IMR-90 (cell line): ENCODE measurements at regions not wholly inside any gene's neighbourhood (a gene's known extent, or its start where the extent isn't known, plus 50 kb on each side); places are given as distances from the start of the nearest gene placed in this dataset.

Source experiments
- ATAC-seq: fragments of 200-7000 bp; cut with Tn5 transposase; 2 replicates; pipeline ENCODE4 v1.9.1; 2020; ENCODE audit warnings: low read depth, mild to moderate bottlenecking, moderate library complexity
- BruUV-seq: library from RNA; stranded (reverse); fragments of 400-500 nt; replicated peaks from 2 replicates; lab custom pipeline; 2021; lab: Mats Ljungman, UMichigan
- CTCF ChIA-PET: fragments of 300-600 bp; formaldehyde crosslinking; extraction: SDS; loops from one replicate; lab custom pipeline; 2021; ENCODE audit warnings: antibody characterized with exemption; lab: Yijun Ruan, JAX
- POLR2A ChIA-PET: fragments of 300-600 bp; sonication (Branson Sonifier 250); formaldehyde crosslinking; loops from one replicate; lab custom pipeline; 2022; ENCODE audit warnings: antibody characterized with exemption; ENCODE audit not compliant: unreplicated experiment; lab: Charles Lee
- DNase-seq: peaks from one replicate; pipeline ENCODE4 v3.0.0; 2013
- H2AFZ ChIP-seq: replicated peaks from 2 replicates; pipeline ENCODE3; 2013; ENCODE audit warnings: low read length, mild to moderate bottlenecking; ENCODE audit not compliant: poor library complexity
- H2AK5ac ChIP-seq: 2 replicates; pipeline ENCODE4 v1.6.1; 2013; ENCODE audit warnings: low read depth, low read length, inconsistent platforms
- H2AK9ac ChIP-seq: replicated peaks from 2 replicates; pipeline ENCODE3; 2013; ENCODE audit warnings: mild to moderate bottlenecking, low read depth, low read length, moderate library complexity; ENCODE audit not compliant: poor library complexity
- H2BK120ac ChIP-seq: 2 replicates; pipeline ENCODE4 v1.6.1; 2013; ENCODE audit warnings: low read depth, low read length, inconsistent platforms
- H2BK15ac ChIP-seq: 3 replicates; pipeline ENCODE4 v1.6.1; 2013; ENCODE audit warnings: low read depth, low read length, inconsistent platforms
- H2BK20ac ChIP-seq: 2 replicates; pipeline ENCODE4 v1.6.1; 2013; ENCODE audit warnings: low read depth, mild to moderate bottlenecking, inconsistent platforms, low read length, moderate library complexity
- H2BK5ac ChIP-seq: 2 replicates; pipeline ENCODE4 v1.6.1; 2013; ENCODE audit warnings: mild to moderate bottlenecking, low read depth, low read length, inconsistent platforms; ENCODE audit not compliant: poor library complexity, severe bottlenecking
- H3K14ac ChIP-seq: replicated peaks from 2 replicates; pipeline ENCODE4 v1.6.1; 2013; ENCODE audit warnings: low read depth, low read length, inconsistent platforms
- H3K18ac ChIP-seq: 2 replicates; pipeline ENCODE4 v1.6.1; 2013; ENCODE audit warnings: low read depth, low read length, control low read depth
- H3K23ac ChIP-seq: 2 replicates; pipeline ENCODE4 v1.6.1; 2013; ENCODE audit warnings: low read depth, low read length, inconsistent platforms
- H3K27ac ChIP-seq: 2 replicates; pipeline ENCODE4 v1.5.1; 2013; ENCODE audit warnings: mild to moderate bottlenecking, control low read depth, low read length; ENCODE audit not compliant: insufficient read depth
- H3K27me3 ChIP-seq: 2 replicates; pipeline ENCODE4 v1.6.1; 2013; ENCODE audit warnings: low read length; ENCODE audit not compliant: control insufficient read depth, insufficient read depth
- H3K36me3 ChIP-seq: 2 replicates; pipeline ENCODE4 v1.6.1; 2013; ENCODE audit warnings: low read length, mixed read lengths; ENCODE audit not compliant: control insufficient read depth, insufficient read depth
- H3K4ac ChIP-seq: 2 replicates; pipeline ENCODE4 v1.6.1; 2013; ENCODE audit warnings: low read depth, low read length, inconsistent platforms
- H3K4me1 ChIP-seq: 2 replicates; pipeline ENCODE4 v1.6.1; 2013; ENCODE audit warnings: low read length, mixed read lengths; ENCODE audit not compliant: control insufficient read depth, insufficient read depth
- H3K4me2 ChIP-seq: 2 replicates; pipeline ENCODE4 v1.6.1; 2013; ENCODE audit warnings: low read depth, mild to moderate bottlenecking, control low read depth, low read length, moderate library complexity
- H3K4me3 ChIP-seq: 2 replicates; pipeline ENCODE4 v1.5.1; 2013; ENCODE audit warnings: low read depth, mild to moderate bottlenecking, control low read depth, low read length, moderate library complexity; ENCODE audit not compliant: insufficient read depth
- H3K56ac ChIP-seq: 2 replicates; pipeline ENCODE4 v1.6.1; 2013; ENCODE audit warnings: low read length, inconsistent platforms; ENCODE audit not compliant: insufficient read depth; ENCODE audit errors: extremely low read depth
- H3K79me1 ChIP-seq, 2 experiments: 2 replicates each; pipeline ENCODE4 v1.6.1; 2013; ENCODE audit warnings: low read length in 2 of 2, inconsistent platforms in 1 of 2, low read depth in 1 of 2
- H3K9ac ChIP-seq: 2 replicates; pipeline ENCODE4 v1.6.1; 2013; ENCODE audit warnings: low read depth, low read length, control low read depth
- H3K9me1 ChIP-seq: 2 replicates; pipeline ENCODE4 v1.6.1; 2013; ENCODE audit warnings: low read length, inconsistent platforms; ENCODE audit not compliant: insufficient read depth
- H3K9me3 ChIP-seq: 2 replicates; pipeline ENCODE4 v1.6.1; 2013; ENCODE audit warnings: low read length; ENCODE audit not compliant: control insufficient read depth, insufficient read depth
- H4K20me1 ChIP-seq: 2 replicates; pipeline ENCODE4 v1.6.1; 2013; ENCODE audit warnings: low read length, inconsistent platforms; ENCODE audit not compliant: insufficient read depth
- H4K5ac ChIP-seq: 2 replicates; pipeline ENCODE4 v1.6.1; 2013; ENCODE audit warnings: mild to moderate bottlenecking, low read depth, low read length, control low read depth
- H4K8ac ChIP-seq, 2 experiments: 2 replicates each; pipeline ENCODE4 v1.6.1; 2013; ENCODE audit warnings: low read depth in 2 of 2, low read length in 2 of 2, control low read depth in 1 of 2, inconsistent platforms in 1 of 2
- H4K91ac ChIP-seq: 2 replicates; pipeline ENCODE4 v1.6.1; 2013; ENCODE audit warnings: low read depth, low read length, inconsistent platforms; ENCODE audit not compliant: insufficient read depth
- MXI1 ChIP-seq: IDR thresholded peaks from 2 replicates; pipeline ENCODE4 v1.6.1; 2012; ENCODE audit warnings: low read depth, mild to moderate bottlenecking, low read length, moderate library complexity, borderline replicate concordance
- WGBS, 2 experiments: methylation state at CpG; one replicate each; pipeline versions ENCODE4 v1.1.5 to v1.1.7; 2013; ENCODE audit warnings: missing lambda C conversion rate in 2 of 2; ENCODE audit not compliant: insufficient read length in 1 of 2; ENCODE audit errors: extremely low coverage in 2 of 2; 5-methylcytosine and 5-hydroxymethylcytosine counted together
- dilution Hi-C: fragments of 300-500 bp; cut with HindIII; formaldehyde crosslinking; loops from one replicate; pipeline ENCODE4 v1.14.3; 2018; ENCODE audit warnings: low sequenced_read_pairs; ENCODE audit not compliant: unreplicated experiment
- in situ Hi-C: fragments of 300-500 bp; cut with MboI; formaldehyde crosslinking; loops from 3 replicates; pipeline ENCODE4 v1.14.3; 2019; ENCODE audit warnings: low sequenced_read_pairs, inconsistent platforms, mixed read lengths
- intact Hi-C: fragments of 100-400 bp; cut with micrococcal nuclease; formaldehyde crosslinking; loops from 2 replicates; pipeline ENCODE4 v1.10.0; 2022
- TF ChIP-seq, protein P1 (sequence below): fragments of 150-350 bp; IDR thresholded peaks from 2 replicates; pipeline ENCODE4 v1.6.1; 2017; ENCODE audit warnings: mild to moderate bottlenecking, antibody characterized with exemption, low read length, low read depth

DNA sequence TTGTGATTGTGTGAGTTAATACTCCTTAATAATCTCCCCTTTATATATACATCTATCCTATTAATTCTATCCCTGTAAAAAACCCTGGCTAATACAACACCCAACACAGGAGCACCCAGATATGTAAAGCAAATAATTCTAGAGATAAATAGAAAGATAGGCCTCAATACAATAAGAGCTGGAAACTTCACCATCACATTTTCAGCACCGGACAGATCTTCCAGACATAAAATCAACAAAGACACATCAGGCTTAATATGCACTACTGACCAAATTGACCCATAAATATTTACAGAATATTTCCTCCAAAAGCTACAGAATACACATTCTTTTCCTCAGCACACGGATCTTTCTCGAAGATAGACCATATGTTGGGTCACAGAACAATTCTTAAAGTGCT, 71.0 kb upstream of the ST8SIA4 start:
- Histone ChIP-seq H3K9me1 (no peaks in the 10 kb centered on the region), H3K4me3 (no peak overlapping the region), H2BK120ac (no peak overlapping the region), H3K79me1 (no peaks in the 10 kb centered on the region), H2BK15ac (no peak overlapping the region), H3K9me3 (no peaks in the 10 kb centered on the region), H3K14ac (no peak overlapping the region), H4K8ac (no peak overlapping the region), H4K5ac (no peak overlapping the region), H3K18ac (no peak overlapping the region), H3K27me3 (no peaks in the 10 kb centered on the region), H3K4me1 (no peaks in the 10 kb centered on the region), H3K56ac (no peak overlapping the region), H3K36me3 (no peaks in the 10 kb centered on the region), H2AK5ac (no peak overlapping the region), H2AK9ac (no peak overlapping the region), H2BK5ac (no peak overlapping the region), H4K20me1 (no peaks in the 10 kb centered on the region), H2AFZ (no peak overlapping the region), H3K4me2 (no peak overlapping the region), H3K27ac (no peak overlapping the region), H3K23ac (no peak overlapping the region), H3K4ac (no peak overlapping the region), H4K91ac (no peak overlapping the region), H2BK20ac (no peak overlapping the region), H3K9ac (no peak overlapping the region)
- in situ Hi-C loops (no loop called here), intact Hi-C loops (no loop called here), dilution Hi-C loops (no loop called here)
- no TSS peak for BruUV-seq
- ChIA-PET CTCF (interaction anchor here (0.7 kb wide), 1 partner anchor 844 kb away, joined by 4 read pairs; no protein-coding TSS in a partner anchor), POLR2A (no interaction called here)
- no peak for ATAC-seq
- TF ChIP-seq, protein P1, sequence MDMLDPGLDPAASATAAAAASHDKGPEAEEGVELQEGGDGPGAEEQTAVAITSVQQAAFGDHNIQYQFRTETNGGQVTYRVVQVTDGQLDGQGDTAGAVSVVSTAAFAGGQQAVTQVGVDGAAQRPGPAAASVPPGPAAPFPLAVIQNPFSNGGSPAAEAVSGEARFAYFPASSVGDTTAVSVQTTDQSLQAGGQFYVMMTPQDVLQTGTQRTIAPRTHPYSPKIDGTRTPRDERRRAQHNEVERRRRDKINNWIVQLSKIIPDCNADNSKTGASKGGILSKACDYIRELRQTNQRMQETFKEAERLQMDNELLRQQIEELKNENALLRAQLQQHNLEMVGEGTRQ: no peak
- TF ChIP-seq MXI1: no peak
- DNase-seq: no peak
- no CpG with 5 or more reads among the region's 3 CpGs for WGBS, 2 experiments
